MCF 10A (cell line): ENCODE measurements at regions not wholly inside any gene's neighbourhood (a gene's known extent, or its start where the extent isn't known, plus 50 kb on each side); places are given as distances from the start of the nearest gene placed in this dataset.

Experiments used
- BruUV-seq: library from RNA; stranded (reverse); fragments of 400-500 nt; replicated peaks from 2 replicates; lab custom pipeline; 2021; lab: Mats Ljungman, UMichigan
- CTCF ChIA-PET: fragments of 300-600 bp; sonication (Branson Sonifier 250); formaldehyde crosslinking; extraction: SDS; loops from one replicate; lab custom pipeline; 2021; ENCODE audit warnings: antibody characterized with exemption, inconsistent platforms; lab: Yijun Ruan, JAX
- POLR2A ChIA-PET: fragments of 300-600, 350-650 bp; sonication (Branson Sonifier 250); formaldehyde crosslinking; extraction: SDS; loops from one replicate; lab custom pipeline; 2020; ENCODE audit warnings: antibody characterized with exemption, inconsistent platforms; lab: Yijun Ruan, JAX
- DNase-seq: peaks from one replicate; pipeline ENCODE4 v3.0.0-alpha.2; 2018; ENCODE audit not compliant: unreplicated experiment
- H3K27ac Mint-ChIP-seq: one replicate; pipeline ENCODE4 v1.8.0; 2022; ENCODE audit warnings: mild to moderate bottlenecking, low read depth, mixed read lengths; ENCODE audit not compliant: unreplicated experiment
- H3K27me3 Mint-ChIP-seq: one replicate; pipeline ENCODE4 v1.8.0; 2022; ENCODE audit warnings: mixed read lengths; ENCODE audit not compliant: insufficient read depth, unreplicated experiment
- H3K36me3 Mint-ChIP-seq: one replicate; pipeline ENCODE4 v1.8.0; 2022; ENCODE audit warnings: mild to moderate bottlenecking, moderate library complexity, mixed read lengths; ENCODE audit not compliant: insufficient read depth, unreplicated experiment
- H3K4me1 Mint-ChIP-seq: one replicate; pipeline ENCODE4 v1.8.0; 2022; ENCODE audit warnings: mixed read lengths; ENCODE audit not compliant: insufficient read depth, unreplicated experiment
- H3K4me3 Mint-ChIP-seq: one replicate; pipeline ENCODE4 v1.8.0; 2022; ENCODE audit warnings: mild to moderate bottlenecking, moderate library complexity, mixed read lengths; ENCODE audit not compliant: unreplicated experiment
- H3K9me3 Mint-ChIP-seq: one replicate; pipeline ENCODE4 v1.8.0; 2022; ENCODE audit warnings: mixed read lengths; ENCODE audit not compliant: unreplicated experiment
- intact Hi-C: fragments of 100-400 bp; cut with micrococcal nuclease; formaldehyde crosslinking; loops from 2 replicates; pipeline ENCODE4 v1.14.1; 2022
- TF ChIP-seq, protein P1 (sequence below): fragments of 200-600 bp; IDR thresholded peaks from one replicate; pipeline ENCODE4 v1.8.0; 2022; ENCODE audit warnings: antibody characterized with exemption, mild to moderate bottlenecking; ENCODE audit not compliant: unreplicated experiment

DNA sequence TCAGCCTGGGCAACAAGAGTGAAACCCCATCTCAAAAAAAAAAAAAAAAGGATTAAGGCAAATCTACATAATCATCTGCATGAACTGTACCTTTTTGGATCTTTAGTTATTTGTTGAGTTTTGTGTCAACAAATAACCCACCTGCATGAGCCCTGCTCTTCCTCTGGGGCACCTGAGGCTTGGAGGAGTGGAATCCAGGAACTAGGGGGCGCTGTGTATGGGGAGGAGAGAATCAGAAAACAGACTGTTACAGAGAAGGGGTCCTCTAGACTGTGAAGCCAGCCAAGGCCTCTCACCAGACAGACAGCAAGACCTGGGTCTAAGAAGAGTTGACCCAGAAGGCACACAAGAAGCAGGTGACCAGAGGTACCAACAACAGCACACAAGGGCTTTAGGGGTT, 682.8 kb upstream of the NRP1 start:
- DNase-seq: no peak
- no TSS peak for BruUV-seq
- H3K4me3 Mint-ChIP-seq: no peak overlapping the region
- ChIA-PET POLR2A (interaction anchor here (0.7 kb wide), 1 partner anchor 16 kb away, joined by 3 read pairs; no protein-coding TSS in a partner anchor), CTCF (no interaction called here)
- no peak overlapping the region for H3K27ac Mint-ChIP-seq
- H3K4me1 Mint-ChIP-seq: peaks cover 6% of the 10 kb centered on the region
- H3K36me3 Mint-ChIP-seq: no peaks in the 10 kb centered on the region
- no peaks in the 10 kb centered on the region for H3K27me3 Mint-ChIP-seq
- peaks cover 8% of the 10 kb centered on the region for H3K9me3 Mint-ChIP-seq
- TF ChIP-seq, protein P1, sequence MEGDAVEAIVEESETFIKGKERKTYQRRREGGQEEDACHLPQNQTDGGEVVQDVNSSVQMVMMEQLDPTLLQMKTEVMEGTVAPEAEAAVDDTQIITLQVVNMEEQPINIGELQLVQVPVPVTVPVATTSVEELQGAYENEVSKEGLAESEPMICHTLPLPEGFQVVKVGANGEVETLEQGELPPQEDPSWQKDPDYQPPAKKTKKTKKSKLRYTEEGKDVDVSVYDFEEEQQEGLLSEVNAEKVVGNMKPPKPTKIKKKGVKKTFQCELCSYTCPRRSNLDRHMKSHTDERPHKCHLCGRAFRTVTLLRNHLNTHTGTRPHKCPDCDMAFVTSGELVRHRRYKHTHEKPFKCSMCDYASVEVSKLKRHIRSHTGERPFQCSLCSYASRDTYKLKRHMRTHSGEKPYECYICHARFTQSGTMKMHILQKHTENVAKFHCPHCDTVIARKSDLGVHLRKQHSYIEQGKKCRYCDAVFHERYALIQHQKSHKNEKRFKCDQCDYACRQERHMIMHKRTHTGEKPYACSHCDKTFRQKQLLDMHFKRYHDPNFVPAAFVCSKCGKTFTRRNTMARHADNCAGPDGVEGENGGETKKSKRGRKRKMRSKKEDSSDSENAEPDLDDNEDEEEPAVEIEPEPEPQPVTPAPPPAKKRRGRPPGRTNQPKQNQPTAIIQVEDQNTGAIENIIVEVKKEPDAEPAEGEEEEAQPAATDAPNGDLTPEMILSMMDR: no peak
- intact Hi-C loops: no loop called here

DNA sequence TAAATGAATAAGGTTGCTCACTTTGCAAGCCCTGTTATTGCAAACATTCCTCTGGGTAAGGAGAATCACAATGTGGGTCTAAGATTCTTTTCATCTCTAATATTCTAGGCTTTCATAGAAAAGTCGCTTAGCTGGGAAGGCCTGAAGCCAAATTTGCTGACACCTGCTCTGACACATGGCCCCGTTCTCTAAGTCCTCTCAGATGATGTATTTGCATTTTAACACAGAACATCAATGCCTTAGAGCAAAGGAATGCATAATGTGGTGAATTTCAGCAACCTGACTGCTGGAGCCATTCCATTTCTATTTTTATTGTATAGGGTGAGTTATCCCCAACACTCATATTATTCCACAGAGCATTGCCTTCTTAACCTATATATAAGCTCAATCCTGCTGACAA, 682.1 kb upstream of the NRP1 start:
- no peak for DNase-seq
- no peak overlapping the region for H3K27ac Mint-ChIP-seq
- intact Hi-C loops: no loop called here
- H3K9me3 Mint-ChIP-seq: peaks cover 8% of the 10 kb centered on the region
- BruUV-seq: no TSS peak
- no peaks in the 10 kb centered on the region for H3K36me3 Mint-ChIP-seq
- ChIA-PET CTCF (no interaction called here), POLR2A (no interaction called here)
- no peak overlapping the region for H3K4me3 Mint-ChIP-seq
- peaks cover 6% of the 10 kb centered on the region for H3K4me1 Mint-ChIP-seq
- TF ChIP-seq, protein P1: no peak
- no peaks in the 10 kb centered on the region for H3K27me3 Mint-ChIP-seq

DNA sequence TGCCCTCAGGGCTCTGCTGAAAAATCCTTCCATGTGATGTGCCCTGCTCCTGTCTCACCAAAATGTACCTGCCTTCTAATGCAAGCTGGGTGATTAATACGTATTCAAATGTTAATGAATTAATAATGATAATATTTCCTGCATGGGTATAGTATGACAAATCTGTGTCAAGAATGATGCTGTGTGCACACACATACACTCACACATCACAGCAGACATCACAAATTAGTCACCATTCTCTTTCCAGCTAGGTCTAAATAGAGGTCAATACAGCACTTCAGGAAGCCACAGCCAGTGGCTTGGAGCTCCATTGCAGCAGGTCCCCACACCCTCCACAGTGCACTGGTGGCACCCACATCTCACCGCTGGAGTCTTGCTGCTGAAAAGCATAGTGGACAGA, 681.2 kb upstream of the NRP1 start:
- Mint-ChIP-seq H3K27me3 (no peaks in the 10 kb centered on the region), H3K36me3 (no peaks in the 10 kb centered on the region), H3K4me1 (peaks cover 6% of the 10 kb centered on the region), H3K4me3 (no peak overlapping the region), H3K9me3 (peaks cover 8% of the 10 kb centered on the region), H3K27ac (no peak overlapping the region)
- ChIA-PET POLR2A (no interaction called here), CTCF (no interaction called here)
- BruUV-seq: no TSS peak
- DNase-seq: no peak
- intact Hi-C loops: no loop called here
- TF ChIP-seq, protein P1: no peak

DNA sequence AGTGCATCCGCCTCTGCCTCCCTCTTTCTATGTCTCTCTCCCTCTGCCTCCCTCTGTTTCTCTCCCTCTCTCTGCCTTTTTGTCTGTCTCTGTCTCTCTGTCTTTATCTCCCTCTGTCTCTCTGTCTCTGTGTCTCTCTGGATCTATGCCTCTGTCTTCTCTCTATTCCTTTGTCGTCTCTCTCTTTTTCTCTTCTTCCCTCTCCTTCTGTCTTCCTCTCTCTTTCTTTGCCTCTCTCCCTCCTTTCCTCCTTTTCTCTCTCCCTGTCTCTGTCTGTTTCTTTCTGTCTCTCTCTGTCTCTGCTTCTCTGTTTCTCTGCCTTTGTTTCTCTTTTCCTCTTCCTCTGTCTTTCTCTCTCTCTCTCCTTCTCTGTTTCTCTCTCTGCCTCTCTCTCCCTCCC, 678.8 kb upstream of the NRP1 start:
- Mint-ChIP-seq H3K4me1 (peaks cover 3% of the 10 kb centered on the region), H3K27me3 (no peaks in the 10 kb centered on the region), H3K36me3 (no peaks in the 10 kb centered on the region), H3K27ac (no peak overlapping the region), H3K9me3 (peaks cover 8% of the 10 kb centered on the region), H3K4me3 (no peak overlapping the region)
- POLR2A ChIA-PET: no interaction called here
- intact Hi-C loops: no loop called here
- DNase-seq: no peak
- CTCF ChIA-PET: no interaction called here
- BruUV-seq: no TSS peak
- TF ChIP-seq, protein P1: no peak
